Dedifferentiated amniotic fluid mesenchymal stem cell (primary cell): ENCODE measurements at regions not wholly inside any gene's neighbourhood (a gene's known extent, or its start where the extent isn't known, plus 50 kb on each side); places are given as distances from the start of the nearest gene placed in this dataset.
"Not testable (repeated sequence)": the region's sequence is repeated elsewhere in the genome, so short reads cannot be mapped to it uniquely, and the experiment has no call there.

Source experiments
- DNase-seq: peaks from one replicate; pipeline ENCODE4 v3.0.0-alpha.2; 2016; ENCODE audit errors: extremely low spot score

- DNase-seq = no peak
Measured at GRCh38 chr2:182548031-182548950, 121.5 kb upstream of the PDE1A start.

- no peak for DNase-seq
Measured at GRCh38 chr2:182550234-182550633, 123.4 kb upstream of the PDE1A start.

DNA sequence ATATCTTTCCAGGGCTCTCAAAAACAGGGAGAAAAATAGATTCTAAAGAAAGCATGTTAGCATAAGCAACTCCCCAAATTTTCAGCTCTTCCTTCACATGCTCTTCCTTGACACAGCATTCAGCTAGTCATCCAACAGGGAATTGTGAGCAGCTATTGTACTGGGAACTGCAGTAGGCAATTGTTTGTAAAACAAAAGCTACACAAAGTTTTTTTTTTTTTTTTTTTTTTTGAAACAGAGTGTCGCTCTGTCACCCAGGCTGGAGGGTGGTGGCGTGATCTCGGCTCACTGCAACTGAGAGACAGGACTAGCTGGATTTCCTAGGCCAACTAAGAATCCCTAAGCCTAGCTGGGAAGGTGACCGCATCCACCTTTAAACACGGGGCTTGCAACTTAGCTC, 125.4 kb upstream of the PDE1A start:
- not testable (repeated sequence) for DNase-seq

GRCh38 chr2:182552785-182553184, 125.9 kb upstream of the PDE1A start:
- not testable (repeated sequence) for DNase-seq

- no peak for DNase-seq
Measured at GRCh38 chr2:182553483-182553882, 126.6 kb upstream of the PDE1A start.

GRCh38 chr2:182554950-182555349, 128.1 kb upstream of the PDE1A start:
- DNase-seq = no peak

GRCh38 chr2:182558564-182558963, 131.7 kb upstream of the PDE1A start:
- no peak for DNase-seq

DNA sequence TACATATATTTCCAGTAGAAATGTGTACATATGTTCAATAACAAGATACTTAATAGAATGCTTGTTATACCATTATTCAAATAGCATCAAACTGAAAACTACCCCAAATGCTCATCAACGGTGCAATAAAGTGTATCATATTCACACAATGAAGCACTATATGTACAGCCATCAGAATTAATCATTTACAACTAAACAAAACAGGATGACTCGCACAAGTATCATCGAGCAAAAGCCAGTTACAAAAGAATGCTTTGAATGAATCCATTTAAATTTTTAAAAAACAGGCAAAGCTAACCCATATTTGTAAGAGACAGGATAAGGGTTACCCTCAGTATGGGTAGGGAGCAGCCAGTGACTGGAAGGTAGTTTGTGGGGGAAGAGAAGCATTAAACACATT, 132.8 kb upstream of the PDE1A start:
- DNase-seq = no peak

DNA sequence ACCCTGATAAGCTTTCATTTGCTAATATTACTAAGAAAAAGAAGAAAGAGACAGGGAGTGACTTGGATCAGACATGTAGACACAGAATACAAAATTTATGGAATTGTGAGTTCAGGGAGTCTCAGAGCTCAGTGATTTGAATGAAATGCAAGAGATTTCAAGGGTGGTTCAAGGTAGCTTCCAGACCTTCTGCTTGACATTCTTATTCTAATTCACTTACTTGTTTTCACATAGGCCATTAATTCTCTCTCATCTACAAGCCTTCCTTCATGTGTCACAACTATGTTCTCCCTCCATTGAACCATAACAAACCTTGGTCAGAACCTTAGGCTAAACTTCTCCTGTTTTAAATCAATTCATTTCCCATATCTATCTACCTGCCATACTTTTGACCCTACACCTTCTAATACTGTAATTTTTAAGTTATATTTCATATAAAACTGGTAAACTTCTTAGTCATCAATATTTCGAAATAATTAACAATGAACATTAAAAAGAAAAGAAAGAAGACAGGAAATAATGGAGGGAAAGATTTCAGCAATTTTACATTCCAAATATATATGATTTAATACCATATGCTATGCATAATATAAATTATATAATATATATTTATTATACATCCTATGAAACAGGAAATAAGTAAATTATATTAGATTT, 139.2 kb upstream of the PDE1A start:
- DNase-seq = no peak

- no peak for DNase-seq
Measured at GRCh38 chr2:182573553-182573952, 142.5 kb upstream of the DNAJC10 start.

- no peak for DNase-seq
Measured at GRCh38 chr2:182577816-182578215, 138.2 kb upstream of the DNAJC10 start.

- DNase-seq = no peak
Measured at GRCh38 chr2:182581196-182581935, 134.7 kb upstream of the DNAJC10 start.

- DNase-seq = no peak
Measured at GRCh38 chr2:182584462-182584861, 131.6 kb upstream of the DNAJC10 start.

DNA sequence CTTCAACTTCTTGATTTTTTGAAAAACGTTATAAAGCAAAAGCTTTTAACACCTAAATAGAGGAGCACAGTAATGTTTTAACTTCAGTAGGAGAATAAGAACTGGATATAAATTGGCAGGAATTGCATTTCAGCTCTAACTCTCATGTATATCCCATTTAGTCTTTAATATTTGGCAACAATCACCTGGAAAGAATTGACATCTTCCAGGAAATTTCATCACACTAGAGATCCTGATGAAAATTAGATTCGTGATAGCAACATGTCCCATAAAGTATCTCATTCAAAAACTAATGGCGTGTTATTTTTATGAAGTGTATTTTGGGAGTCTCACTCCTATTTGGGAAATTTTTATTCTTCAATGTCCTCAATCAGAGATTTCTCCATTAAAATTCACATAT, 131.1 kb upstream of the DNAJC10 start:
- DNase-seq = no peak

- no peak for DNase-seq
Measured at GRCh38 chr2:182585430-182585829, 130.6 kb upstream of the DNAJC10 start.

GRCh38 chr2:182586426-182586825, 129.6 kb upstream of the DNAJC10 start:
- DNase-seq = no peak

DNA sequence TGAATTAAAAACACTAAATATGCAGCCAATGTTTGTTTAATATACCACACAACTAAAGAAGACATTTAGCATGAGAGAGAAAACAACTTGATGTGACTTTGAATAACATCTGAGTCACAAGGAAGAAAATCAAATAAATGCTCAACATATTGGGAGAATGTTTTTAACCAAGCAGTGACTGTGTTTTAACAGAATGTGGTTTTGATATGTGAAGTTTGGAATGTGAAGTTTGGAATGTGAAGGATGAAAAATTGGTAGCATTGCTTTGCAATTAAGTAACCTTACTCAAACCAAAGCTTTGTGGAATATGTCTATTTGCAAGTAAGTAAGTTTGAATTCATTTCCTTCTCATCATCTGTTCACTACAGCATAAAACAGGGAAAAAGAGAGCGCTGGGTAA, 128.2 kb upstream of the DNAJC10 start:
- DNase-seq = peak; percentile 84

- no peak for DNase-seq
Measured at GRCh38 chr2:182589121-182589520, 126.9 kb upstream of the DNAJC10 start.

DNA sequence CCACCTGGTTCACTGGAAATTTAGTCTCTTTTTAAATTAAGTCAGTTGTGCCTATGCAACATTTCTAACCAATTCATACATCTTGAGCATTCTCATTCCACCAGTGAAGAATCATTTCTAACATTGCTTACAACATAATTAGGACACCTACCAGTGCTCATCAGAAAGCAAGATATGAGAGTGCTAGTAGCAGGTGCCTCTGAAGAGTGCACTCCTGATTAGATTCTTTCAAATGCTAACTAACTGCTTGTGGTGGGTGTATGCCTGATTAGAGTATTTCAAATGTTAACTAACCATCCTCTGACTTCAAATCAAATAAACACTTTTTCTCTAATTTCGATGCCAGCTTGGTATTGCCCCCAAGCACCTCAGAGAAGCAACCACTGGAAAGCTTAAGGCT, 124.3 kb upstream of the DNAJC10 start:
- DNase-seq = no peak

GRCh38 chr2:182592691-182593393, 123.2 kb upstream of the DNAJC10 start:
- DNase-seq = no peak

DNA sequence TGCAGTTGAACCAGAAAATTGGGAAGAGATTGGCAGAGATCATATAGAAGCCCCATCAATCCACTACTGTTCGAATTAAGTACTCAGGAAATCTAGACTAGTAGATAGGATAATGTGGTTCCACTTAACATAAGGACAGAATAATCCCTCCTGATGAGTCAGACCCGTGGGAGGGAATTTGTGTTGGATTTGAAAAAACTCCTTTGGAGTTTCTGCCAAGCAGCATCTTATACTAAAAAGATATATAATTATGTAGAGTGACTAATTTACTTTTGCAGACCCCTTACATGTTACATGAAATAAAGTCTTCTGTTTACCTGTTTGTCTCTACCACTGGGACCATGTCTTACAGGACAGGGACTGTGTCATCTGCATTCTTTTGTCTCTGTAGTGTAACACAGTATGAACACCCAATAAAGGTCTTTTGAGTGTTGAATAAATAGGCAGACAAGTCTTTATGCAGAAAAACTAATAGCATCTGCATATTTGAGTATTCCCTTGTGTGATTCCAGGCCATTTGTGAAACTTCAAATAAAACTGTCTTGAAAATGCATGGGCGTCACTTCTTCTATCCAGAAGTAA, 122.6 kb upstream of the DNAJC10 start:
- DNase-seq = peak; percentile 85
